AG08396 (cell line): ENCODE measurements at regions not wholly inside any gene's neighbourhood (a gene's known extent, or its start where the extent isn't known, plus 50 kb on each side); places are given as distances from the start of the nearest gene placed in this dataset.
A peak's percentile ranks its signal among the peaks of the same experiment; 100 is the strongest.
"Not testable (repeated sequence)": the region's sequence is repeated elsewhere in the genome, so short reads cannot be mapped to it uniquely, and the experiment has no call there.

Experiments used
- DNase-seq: peaks from one replicate; pipeline ENCODE4 v3.0.0; 2012; ENCODE audit warnings: low spot score, mixed read lengths

DNA sequence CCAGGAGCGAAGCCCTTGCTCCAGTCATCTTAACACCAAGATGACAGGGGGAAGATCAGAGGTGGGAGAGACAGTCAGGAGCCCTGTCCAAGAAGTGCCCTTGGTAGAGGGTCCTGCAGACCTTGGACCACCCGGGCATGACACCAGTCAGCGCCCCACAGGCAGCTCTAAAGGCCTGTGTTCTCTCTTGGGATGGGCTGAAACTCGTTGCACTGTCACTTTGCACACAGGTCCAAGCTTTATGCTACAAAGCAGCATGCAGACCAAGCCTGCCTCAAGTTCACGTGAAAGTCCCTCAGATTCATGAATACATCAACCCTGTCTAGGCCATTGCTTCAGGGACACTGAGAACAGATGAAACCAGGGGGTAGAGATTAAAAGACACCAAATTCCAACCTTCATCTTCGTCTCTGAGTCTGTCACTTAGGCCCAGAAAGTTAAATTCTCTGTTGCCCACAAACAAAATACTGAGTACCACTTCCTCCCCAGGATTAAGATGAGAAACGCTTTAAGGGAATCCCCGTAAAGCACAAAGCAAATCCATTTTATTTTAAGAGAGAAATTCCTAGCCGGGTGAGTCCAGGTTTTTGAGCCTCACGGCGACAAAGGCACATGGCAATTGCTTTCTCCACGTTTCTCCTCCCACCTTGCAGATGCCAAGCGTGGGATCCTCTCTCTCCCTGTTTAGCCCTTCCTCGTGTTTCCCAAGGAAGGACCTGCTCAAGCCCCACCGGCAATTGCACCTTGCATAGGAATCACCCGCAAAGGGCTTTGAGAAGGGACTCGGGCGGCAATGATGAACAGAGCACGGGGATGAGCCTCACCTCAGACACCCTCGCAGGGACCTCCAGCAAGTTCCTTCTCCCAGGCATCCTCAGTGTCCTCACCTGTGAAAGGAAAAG lies 75.0 kb upstream of the ID2 start:
- DNase-seq: no peak

- peak; percentile 45 for DNase-seq
Observed at GRCh38 chr2:8607606-8608005, 74.2 kb upstream of the ID2 start.

DNA sequence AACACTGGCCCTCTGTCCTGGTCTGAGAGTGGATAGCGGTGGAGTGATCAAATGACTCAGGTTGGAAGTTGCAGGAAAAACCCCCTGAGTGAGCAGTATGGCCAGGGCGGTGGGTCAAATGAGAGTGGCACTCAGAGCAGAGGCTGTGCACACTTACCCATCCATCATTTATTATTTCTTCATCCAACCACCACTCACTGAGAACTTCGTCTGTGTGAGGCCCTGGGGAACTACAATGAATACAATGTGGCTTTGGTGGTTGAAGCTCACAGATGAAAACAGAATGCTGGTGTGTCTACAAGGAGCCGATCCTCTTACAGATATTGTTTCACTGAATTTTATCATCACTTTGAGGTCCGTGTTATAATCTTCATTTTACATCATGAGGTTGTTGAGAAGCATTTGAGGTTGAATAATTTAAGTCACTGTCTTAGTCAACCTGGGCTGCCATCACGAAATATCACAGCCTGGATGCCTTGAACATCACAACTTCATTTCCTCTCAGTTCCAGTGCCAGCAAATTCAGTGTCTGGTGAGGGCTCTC lies 73.4 kb upstream of the ID2 start:
- DNase-seq: no peak

DNA sequence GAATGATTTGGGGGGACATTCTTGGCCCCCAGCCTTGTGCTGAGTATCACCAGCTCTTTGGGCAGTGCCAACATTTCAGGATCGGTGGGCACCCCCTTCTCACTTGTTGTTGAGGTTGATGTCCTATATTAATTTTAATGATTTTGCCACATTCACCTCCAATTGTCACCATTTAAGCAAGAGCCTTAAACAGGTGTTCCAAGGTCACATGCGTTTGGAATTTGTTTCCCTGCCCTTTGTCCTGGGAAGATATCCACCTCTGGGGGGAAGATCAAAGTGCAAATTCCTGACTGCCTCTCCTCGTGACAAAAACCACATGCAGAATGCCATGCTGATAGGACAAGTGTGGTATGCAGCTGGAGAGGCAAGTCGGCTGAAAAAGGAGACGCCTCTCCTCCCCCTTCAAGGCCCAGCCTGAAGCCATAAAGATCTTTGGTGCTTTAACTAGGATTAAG lies 72.5 kb upstream of the ID2 start:
- no peak for DNase-seq

GRCh38 chr2:8610775-8611174 lies 71.1 kb upstream of the ID2 start:
- not testable (repeated sequence) for DNase-seq

DNA sequence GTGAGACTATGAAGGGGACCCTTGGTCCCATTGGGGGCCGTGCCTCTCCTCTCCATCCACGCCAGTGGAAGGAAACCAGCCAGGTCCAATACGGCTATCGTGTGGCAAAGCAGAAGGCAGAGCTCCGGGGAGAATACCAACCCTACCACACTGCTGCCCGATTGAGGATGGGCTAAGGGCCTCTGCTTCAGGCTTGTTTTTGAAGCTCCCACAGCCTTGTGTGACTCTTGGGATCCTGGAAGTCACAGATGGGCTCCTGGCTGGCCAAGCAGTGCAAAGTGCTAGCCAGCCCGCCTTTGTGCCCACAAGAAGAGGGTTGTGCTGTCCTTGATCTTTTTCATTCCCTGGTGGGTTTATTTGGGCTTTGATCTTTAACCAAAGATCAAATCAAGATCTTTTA lies 70.6 kb upstream of the ID2 start:
- no peak for DNase-seq

- DNase-seq: no peak
Observed at GRCh38 chr2:8611700-8612099, 70.2 kb upstream of the ID2 start.

DNA sequence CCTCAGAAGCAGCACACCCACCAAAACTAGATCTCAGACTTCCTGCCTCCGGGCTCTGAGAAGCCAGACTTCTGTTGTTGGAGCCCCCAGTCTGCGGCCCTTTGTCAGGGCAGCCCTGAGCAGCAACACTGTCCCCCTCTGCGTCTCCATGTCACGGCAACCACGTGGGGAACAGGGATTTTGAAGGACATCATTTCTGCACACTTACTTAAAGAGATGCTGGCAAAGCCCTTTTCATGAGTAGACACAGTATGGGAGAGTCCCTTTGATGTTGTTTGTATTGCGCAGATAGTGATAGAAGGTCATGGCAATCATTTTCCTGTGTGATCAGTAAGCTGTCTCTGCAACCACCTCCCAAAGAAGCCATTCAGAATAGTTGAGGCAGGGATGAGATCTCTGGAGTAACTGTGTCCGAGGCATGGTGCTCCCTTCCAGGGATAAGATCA lies 69.1 kb upstream of the ID2 start:
- no peak for DNase-seq

DNA sequence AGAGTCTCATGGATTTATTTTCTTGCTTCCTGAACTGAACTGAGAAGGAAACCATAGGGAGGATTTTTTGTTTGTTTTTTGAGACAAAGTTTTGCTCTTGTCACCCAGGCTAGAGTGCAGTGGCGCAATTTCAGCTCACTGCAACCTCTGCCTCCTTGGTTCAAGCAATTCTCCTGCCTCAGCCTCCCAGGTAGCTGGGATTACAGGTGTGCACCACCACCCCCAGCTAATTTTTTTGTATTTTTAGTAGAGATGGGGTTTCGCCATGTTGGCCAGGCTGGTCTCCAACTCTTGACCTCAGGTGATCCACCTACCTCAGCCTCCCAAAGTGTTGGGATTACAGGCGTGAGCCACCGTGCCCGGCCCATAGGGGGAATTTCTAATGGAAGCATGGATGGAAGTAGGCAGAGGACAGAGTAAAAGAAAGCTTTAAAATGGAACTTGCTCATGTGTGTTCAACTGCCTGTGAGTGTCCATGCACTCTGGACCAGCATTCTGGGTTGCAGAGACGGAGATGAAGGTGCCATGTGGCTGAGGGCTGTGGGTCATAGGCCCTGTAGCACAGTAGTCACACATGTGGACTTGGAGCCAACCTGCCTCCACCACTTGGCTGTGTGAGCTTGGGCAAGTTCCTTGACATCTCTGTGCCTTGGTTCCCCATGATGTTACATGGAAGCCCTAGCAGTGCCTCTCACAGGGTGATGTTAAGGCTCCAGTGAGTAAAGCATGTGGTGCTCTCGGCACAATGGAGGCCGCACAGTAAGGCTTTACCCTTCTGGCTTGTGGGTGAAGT lies 68.5 kb upstream of the ID2 start:
- not testable (repeated sequence) for DNase-seq

DNA sequence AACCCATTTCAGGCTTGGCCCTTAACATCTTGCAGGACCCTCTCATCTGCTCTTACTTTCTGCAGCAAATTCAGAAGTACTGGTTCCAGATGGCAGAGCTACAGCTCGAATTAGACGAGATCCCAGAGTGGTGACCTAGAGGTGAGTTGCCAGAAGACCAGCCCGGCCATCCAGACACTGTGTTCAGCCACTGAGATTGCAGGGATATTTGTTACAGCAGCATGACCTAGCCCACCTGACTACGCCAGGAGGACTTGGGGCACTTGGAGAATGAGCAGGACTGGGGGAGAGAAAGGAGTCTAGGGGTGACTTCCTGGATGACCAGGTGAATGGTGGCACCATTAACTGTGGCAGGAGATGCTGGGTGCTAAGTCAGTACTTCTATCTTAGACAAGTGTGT lies 67.2 kb upstream of the ID2 start:
- no peak for DNase-seq

DNA sequence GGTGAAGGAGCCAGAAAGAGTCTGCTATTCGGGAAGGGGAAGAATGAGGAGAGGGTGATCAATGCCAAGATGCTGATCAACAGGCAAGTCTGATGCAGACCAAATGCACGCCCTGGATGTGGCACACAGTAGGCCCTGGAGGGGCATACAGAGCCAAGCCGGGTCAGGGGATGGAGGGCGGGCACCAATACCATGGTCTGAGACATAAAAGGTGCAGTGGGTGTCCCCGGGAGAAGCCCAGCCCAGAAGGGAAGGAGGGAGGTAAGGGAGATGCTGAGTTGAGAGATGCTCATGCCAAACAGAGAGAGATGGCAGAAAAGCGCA lies 66.6 kb upstream of the ID2 start:
- DNase-seq: no peak

GRCh38 chr2:8615576-8616281 lies 66.1 kb upstream of the ID2 start:
- no peak for DNase-seq

DNA sequence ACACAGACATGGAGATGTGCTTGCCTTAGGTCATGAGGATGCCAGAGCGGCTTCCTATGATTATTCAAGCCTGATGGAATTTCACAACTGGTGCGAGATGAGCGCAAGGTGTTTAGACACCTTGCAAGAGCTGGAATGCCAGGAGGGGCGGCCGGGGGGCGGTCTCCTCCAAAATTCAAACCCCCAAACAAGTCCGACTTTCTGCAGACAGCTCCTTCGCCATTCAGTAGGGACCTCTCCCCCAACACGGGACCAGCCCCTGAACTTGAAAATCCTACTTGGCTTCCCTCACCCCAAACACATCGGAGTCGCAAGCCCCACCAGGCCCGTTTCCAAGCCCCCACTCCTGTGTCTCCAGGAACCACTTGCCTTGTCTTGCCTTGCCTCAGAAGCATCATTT lies 64.8 kb upstream of the ID2 start:
- no peak for DNase-seq

- no peak for DNase-seq
Observed at GRCh38 chr2:8617590-8617989, 64.3 kb upstream of the ID2 start.

DNA sequence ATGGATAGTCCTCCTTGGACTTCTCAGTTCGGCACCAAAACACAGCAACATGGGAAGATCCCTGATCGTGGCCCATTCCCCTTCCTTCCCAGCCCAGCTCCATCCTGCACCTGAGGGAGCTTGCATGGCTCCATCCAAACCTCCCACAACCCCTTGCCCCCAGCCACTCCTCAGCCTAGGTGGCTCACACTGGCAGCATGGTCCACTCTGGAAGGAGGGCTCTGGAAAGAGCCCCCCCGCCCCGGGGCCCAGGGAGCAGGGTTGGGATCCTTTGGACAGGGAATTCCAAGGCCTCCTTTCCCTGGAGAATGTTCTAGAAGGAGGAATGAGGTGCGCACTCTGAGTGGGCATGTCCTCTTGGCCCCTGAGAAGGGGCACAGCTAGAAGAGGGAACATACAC lies 62.8 kb upstream of the ID2 start:
- no peak for DNase-seq

DNA sequence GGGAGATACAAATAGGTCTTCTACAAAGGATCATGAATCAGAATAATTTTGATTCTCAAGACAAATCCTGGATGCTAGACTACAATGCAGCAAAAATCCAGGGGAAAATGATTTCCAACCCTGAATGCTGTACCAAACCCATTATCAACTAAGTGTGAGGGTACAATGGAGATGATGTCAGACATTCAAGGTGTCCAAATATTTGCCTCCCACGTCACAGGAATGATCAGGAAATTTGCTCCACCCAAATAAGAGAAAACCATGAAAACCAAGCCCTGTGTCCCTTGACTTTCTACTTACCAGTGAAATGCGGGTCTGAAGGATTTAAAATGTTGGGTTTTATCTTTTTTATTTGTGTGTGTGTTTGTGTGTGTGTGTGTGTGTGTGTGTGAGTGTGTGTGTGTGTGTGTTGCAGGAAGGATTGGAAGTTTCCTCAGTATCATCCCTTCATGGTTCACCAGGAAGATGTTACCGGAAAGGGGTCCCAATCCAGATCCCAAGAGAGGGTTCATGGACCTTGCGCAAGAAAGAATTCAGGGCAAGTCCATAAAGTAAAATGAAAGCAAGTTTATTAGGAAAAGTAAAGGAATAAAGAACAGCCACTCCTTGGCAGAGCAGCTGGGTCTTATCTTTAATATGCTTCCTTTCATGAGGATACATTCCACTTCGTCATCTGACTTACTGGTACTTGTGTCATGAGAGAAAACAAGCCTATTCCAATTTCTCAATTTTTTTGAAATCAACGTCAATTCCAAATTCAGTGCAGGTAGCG lies 61.1 kb upstream of the ID2 start:
- DNase-seq: no peak

DNA sequence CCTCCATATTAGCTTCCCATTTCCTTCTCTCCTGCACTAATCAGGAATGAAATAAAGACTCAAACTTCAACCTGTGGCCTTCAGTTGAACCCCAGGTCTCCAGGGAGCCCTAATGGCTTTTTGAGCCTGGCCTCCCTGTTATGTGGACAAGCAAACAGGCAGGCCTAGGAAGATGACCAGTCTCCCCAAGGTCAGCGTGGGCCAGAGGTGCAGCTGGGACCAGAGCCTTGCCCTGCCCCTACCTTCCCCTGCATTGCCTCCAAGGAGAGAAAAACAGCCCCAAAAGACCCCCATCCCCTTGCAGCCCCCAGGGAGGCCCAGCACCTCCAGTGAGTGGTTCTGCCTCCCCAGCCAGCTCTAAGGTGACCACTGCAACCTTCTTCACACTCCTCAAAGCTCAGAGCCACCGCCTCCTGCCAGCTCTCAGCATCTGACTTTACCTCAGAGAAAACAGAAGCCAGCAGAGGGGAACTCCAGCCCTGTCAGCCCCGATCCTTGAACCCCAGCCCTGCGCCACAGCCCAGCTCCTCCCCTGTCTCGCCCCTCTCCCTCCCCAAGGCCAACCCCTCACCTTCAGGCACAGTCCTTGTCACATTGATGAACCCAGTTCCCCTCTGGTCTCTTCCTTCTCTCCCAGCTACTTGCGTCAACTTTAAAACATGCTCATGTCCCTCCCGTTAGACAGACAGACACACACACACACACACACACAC lies 59.5 kb upstream of the ID2 start:
- no peak for DNase-seq

GRCh38 chr2:8622924-8623465 lies 58.9 kb upstream of the ID2 start:
- no peak for DNase-seq

DNA sequence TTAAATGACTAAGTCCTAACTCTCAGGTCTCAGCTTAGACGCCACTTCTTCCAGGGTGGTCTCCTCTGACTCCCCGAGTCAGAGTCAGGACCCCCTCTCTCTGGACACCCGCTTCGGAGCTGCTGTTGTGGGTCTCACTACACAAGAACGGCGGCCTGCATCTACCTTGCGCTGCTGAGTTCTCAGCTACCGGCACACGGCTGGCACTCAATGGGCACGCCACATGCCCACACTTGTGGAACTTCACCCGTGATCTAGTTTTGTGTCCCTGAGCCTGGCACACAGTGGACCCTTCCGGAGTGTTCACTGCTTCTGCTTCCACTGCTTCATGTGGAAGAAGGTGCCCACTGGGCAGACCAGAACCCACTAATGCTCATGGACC lies 58.3 kb upstream of the ID2 start:
- DNase-seq: no peak

DNA sequence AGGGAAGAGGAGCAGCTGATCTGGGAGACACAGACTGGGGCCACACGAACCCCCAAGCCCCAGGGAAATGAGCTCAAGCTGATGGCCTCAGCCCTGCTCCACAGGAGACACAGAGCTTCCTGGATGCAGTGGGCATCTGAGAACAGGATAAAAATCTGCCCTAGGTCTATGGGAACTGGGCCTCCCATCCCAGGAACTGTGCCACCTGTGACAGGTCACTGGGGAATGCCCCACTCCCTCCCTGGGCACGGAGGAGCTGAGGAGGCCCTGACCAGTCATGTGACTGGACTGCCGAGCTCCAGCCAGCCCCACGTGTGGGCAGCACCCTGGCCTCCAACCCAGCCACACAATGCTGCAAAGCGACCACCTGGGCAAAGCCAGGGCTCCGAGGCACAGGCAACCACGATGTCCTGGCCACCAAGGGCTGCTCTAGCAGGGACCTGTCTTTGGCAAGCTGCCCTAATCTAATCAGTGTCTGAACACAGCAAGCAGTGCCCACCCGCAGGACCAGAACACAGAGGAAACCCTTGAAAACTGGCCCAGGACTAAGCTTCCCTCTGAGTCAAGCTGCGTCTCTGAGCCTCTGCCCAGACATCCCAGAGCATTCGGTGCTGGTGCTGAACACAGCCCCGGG lies 57.8 kb upstream of the ID2 start:
- DNase-seq: no peak
